ENCODE measurements at regions not wholly inside any gene's neighbourhood (a gene's known extent, or its start where the extent isn't known, plus 50 kb on each side); places are given as distances from the start of the nearest gene placed in this dataset.
"Not testable (repeated sequence)": the region's sequence is repeated elsewhere in the genome, so short reads cannot be mapped to it uniquely, and the experiment has no call there.

DNA sequence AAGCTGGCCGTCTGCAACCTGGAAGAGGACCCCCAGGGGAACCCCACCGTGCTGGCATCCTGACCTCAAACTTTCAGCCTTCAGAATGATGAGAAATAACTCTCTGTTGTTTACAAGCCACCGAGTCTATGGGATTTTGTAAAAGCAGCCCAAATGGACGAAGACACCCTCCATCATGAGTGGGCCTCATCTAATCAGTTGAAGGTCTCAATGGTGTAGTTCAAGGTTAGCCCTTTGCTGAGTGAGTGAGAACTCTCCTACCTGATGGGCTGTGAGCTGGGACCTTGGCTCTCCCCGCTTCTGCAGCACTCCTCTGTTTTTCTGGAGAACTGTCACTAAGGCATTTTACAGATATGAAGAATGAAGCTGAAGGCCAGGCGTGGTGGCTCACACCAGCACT is 325.9 kb upstream of the TNRC6C start:
- ChIA-PET POLR2A (no interaction called here), CTCF (no interaction called here)
- H3K4me3 ChIP-seq (ENCODE audit: low read depth, low read length): no peak overlapping the region
- no peak for DNase-seq (ENCODE audit: low read depth, low spot score)
- TF ChIP-seq, protein P1, sequence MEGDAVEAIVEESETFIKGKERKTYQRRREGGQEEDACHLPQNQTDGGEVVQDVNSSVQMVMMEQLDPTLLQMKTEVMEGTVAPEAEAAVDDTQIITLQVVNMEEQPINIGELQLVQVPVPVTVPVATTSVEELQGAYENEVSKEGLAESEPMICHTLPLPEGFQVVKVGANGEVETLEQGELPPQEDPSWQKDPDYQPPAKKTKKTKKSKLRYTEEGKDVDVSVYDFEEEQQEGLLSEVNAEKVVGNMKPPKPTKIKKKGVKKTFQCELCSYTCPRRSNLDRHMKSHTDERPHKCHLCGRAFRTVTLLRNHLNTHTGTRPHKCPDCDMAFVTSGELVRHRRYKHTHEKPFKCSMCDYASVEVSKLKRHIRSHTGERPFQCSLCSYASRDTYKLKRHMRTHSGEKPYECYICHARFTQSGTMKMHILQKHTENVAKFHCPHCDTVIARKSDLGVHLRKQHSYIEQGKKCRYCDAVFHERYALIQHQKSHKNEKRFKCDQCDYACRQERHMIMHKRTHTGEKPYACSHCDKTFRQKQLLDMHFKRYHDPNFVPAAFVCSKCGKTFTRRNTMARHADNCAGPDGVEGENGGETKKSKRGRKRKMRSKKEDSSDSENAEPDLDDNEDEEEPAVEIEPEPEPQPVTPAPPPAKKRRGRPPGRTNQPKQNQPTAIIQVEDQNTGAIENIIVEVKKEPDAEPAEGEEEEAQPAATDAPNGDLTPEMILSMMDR (IDR thresholded peaks at IDR 0.05; ENCODE audit: insufficient read depth, low read length, missing control alignments): no peak

DNA sequence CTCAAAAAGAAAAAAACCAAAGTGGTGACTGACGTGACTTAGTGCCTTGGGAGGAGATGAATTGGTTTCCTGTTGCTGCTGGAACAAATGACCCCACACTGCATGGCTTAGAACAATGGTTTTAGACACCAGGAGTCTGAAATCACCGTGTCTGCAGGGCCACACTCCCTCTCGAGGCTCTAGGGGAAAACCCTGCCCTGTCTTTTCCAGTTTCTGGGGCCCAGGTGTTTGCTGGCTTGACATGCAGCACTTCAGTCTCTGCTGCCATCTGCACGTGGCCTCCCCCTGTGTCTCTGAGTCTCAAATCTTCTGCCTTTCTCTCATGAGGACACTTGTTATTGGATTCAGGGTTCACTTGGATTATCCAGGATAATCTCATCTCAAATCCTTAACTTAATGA is 323.8 kb upstream of the TNRC6C start:
- POLR2A ChIA-PET: no interaction called here
- TF ChIP-seq, protein P1 (IDR thresholded peaks at IDR 0.05; ENCODE audit: insufficient read depth, low read length, missing control alignments): no peak
- H3K4me3 ChIP-seq (ENCODE audit: low read depth, low read length): no peak overlapping the region
- DNase-seq (ENCODE audit: low read depth, low spot score): no peak
- CTCF ChIA-PET: no interaction called here

DNA sequence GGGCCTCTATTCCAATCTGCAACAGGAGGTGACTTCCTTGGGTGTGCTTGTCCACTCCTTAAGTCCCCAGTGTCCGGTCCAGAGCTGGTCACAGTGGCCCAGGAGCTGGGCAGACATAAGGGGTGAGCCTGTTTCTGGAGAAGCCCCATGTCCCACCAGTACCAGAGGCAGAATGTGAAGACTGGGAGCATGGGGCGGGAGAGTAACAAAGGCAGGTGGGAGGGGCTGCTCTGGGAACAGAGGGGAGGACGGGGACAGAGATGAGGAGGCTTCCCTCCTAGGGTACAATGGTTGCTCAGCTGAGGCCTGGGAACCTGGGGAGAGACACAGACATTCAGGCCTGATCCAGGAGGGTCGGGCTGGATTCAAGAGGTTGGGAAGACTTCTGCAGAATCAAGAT is 323.3 kb upstream of the TNRC6C start:
- ChIA-PET POLR2A (no interaction called here), CTCF (no interaction called here)
- TF ChIP-seq, protein P1 (IDR thresholded peaks at IDR 0.05; ENCODE audit: insufficient read depth, low read length, missing control alignments): no peak
- DNase-seq (ENCODE audit: low read depth, low spot score): no peak
- no peak overlapping the region for H3K4me3 ChIP-seq (ENCODE audit: low read depth, low read length)

DNA sequence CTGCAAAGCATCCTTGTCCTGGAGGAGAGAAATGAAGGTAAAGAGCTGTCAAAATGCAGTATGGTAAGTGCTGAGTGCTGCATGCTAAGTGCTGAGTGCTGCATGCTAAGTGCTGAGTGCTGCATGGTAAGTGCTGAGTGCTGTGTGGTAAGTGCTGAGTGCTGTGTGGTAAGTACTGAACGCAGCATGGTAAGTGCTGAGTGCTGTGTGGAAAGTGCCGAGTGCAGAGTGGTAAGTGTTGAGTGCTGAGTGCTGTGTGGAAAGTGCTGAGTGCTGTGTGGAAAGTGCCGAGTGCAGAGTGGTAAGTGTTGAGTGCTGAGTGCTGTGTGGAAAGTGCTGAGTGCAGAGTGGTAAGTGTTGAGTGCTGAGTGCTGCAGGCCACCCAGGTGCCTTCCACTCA is 322.7 kb upstream of the TNRC6C start:
- H3K4me3 ChIP-seq (ENCODE audit: low read depth, low read length); CTCF ChIA-PET; POLR2A ChIA-PET; DNase-seq (ENCODE audit: low read depth, low spot score): not testable (repeated sequence)

DNA sequence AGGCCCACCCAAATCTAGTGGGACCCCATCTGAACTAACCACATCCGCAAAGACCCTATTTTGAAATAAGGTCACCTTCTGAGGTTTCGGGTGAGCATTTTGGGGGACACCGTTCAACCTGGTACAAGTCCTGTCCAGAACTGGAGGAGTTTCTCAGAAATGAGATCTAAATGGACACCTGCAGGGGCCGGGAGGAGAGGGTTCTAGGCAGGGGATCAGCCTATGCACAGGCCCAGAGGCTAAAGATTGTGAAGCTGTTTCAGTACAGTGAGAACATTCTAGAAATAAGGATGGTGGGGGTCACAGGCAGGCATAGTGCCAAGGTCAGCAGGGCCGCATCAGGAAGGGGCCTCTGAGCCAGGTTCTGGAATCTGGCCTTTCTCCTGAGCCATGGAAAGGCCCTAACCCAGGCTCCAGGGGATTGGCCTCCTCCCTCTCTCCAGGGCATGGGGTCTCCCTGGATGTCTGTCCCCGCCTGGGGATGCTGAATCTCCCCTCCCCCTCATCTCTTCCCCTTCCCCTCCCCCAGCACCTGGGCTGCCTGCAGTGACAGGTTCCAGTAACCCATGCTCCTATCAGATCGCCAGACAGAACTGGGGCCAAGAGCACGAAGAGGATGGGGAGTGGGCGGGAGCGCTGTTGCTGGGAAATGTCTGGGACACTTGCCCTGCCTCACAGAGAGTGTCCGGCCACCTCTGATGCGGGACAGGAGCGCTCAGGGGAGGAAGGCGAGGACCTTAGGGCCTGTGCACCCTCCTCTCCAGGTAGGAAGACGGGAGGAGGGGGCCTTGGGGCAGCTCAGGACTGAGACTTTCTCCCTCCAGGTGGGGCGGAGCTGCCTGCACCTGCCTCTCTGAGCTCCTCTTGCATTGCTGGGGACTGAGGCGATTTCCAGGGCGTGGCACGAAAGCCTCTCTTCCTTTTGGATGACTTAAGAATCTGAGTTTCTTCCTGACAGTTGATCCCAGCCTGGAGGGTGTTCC is 321.4 kb upstream of the TNRC6C start:
- CTCF ChIA-PET: interaction anchor here (1.2 kb wide), 1 partner anchor 13 kb away, joined by 3 read pairs; no protein-coding TSS in a partner anchor
- no peak overlapping the region for H3K4me3 ChIP-seq (ENCODE audit: low read depth, low read length)
- TF ChIP-seq, protein P1 (IDR thresholded peaks at IDR 0.05; ENCODE audit: insufficient read depth, low read length, missing control alignments): no peak
- POLR2A ChIA-PET: no interaction called here
- no peak for DNase-seq (ENCODE audit: low read depth, low spot score)

DNA sequence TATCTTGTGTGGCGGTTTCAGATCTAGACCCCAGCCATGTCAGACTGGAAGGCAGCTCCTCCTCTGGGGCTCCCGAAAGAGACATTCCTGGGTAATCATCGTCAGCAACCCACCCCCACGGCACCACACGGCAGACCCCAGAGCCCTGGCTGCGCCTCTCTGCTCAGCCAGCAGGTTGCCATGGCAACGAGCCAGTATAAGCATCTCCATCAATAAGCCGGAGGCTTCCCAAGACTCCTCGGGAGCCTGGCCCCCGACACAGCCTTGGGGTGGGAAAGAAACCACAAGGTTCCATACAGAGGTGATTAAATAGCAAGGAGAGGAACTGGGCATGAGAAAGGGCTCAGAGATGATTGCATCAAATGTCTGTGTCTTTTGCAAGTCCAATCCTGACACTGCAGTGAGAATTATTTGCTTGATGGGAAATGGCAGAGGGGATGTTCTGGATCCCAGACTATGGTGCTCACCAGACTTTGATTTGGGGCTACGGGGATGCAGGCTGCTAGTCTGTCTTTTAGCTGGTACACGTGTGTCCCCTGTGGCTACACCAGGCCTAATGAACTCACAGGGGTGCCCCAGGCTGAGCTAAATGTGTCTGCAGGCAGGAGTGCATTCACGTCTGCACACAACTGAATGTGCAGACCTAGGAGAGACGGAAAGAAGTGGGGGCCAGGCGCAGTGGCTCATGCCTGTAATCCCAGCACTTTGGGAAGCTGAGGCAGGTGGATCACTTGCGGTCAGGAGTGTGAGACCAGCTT is 320.5 kb upstream of the TNRC6C start:
- ChIA-PET CTCF (no interaction called here), POLR2A (no interaction called here)
- no peak overlapping the region for H3K4me3 ChIP-seq (ENCODE audit: low read depth, low read length)
- DNase-seq (ENCODE audit: low read depth, low spot score): no peak
- TF ChIP-seq, protein P1 (IDR thresholded peaks at IDR 0.05; ENCODE audit: insufficient read depth, low read length, missing control alignments): no peak

Measured in AG04449 (cell line).